ENCODE measurements at regions not wholly inside any gene's neighbourhood (a gene's known extent, or its start where the extent isn't known, plus 50 kb on each side); places are given as distances from the start of the nearest gene placed in this dataset.

DNA sequence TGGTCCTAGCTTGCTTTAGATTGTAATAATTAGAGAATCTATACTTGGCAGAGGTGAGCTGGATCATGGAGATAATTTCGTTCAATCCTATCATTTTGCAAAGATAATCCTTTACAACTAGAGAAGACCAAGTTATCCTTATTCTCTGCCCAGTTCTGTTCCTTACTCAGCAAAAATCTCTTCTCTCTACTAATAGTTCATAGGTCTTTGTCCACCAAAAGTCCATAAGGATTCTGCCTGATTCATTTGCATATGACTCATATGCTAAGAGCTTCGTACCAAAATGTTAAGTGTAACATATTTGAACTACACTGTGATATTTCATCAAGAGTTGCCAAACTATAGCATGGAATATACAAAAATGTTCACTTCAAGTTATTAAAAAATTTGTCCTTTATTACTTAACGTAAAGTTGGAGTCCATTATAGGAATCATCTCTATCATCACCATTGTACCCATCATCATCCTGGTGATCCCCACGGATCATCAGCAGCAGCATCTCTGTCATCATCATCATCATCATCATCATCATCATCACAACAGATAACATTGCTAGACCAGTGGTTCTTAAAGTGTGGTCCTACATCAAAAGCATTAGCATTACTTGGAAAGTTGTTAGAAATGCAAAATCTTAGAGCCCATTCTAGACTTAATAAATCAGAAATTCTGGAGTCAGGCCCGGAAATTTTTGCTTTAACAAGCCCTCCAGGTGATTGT lies 463.0 kb downstream of the DHX35 start:
- TF ChIP-seq, protein P1, sequence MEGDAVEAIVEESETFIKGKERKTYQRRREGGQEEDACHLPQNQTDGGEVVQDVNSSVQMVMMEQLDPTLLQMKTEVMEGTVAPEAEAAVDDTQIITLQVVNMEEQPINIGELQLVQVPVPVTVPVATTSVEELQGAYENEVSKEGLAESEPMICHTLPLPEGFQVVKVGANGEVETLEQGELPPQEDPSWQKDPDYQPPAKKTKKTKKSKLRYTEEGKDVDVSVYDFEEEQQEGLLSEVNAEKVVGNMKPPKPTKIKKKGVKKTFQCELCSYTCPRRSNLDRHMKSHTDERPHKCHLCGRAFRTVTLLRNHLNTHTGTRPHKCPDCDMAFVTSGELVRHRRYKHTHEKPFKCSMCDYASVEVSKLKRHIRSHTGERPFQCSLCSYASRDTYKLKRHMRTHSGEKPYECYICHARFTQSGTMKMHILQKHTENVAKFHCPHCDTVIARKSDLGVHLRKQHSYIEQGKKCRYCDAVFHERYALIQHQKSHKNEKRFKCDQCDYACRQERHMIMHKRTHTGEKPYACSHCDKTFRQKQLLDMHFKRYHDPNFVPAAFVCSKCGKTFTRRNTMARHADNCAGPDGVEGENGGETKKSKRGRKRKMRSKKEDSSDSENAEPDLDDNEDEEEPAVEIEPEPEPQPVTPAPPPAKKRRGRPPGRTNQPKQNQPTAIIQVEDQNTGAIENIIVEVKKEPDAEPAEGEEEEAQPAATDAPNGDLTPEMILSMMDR (conservative IDR thresholded peaks at IDR 0.05; ENCODE audit: low read depth, low read length) = no peak
- no peak for TF ChIP-seq EZH2phosphoT487 (IDR thresholded peaks at IDR 0.05; ENCODE audit: borderline replicate concordance, low read length)
- no peak for TF ChIP-seq EZH2 (IDR thresholded peaks at IDR 0.05; ENCODE audit: low read length, unreplicated experiment)
